ENCODE measurements at regions not wholly inside any gene's neighbourhood (a gene's known extent, or its start where the extent isn't known, plus 50 kb on each side); places are given as distances from the start of the nearest gene placed in this dataset.

DNA sequence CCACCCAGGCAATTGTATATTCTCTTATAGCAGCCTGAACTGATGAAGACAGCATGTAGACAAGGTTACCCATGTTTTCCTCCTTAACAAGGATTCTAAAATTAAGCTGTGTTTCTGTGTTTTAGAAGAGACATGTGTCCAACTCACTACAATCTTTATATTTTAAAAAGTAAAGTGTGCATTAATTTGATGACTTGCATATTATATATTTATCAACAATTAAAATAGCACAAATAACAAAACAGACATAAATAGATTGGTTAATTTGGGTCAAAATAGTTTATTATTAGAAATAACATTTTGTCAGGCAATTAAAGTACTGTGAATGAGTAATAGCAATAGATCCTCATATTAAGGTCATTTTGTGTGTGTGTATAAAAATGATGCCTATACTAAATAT is 357.1 kb downstream of the PDGFC start:
- Histone ChIP-seq H3K9me2 (ENCODE audit: insufficient read depth) (no peaks in the 10 kb centered on the region), H3K36me3 (ENCODE audit: control insufficient read depth in 1 of 2, insufficient read depth in 2 of 2, low read length in 2 of 2) (no peaks in the 10 kb centered on the region), H3K9ac (ENCODE audit: low read length) (no peak overlapping the region), H3K4me3 (replicated peaks in 1 of 2; ENCODE audit: low read depth in 1 of 2, low read length in 2 of 2) (no peak overlapping the region), H2AFZ (ENCODE audit: low read depth, low read length, poor library complexity, severe bottlenecking) (no peak overlapping the region), H3K4me1 (ENCODE audit: control insufficient read depth in 1 of 2, insufficient read depth in 2 of 2, low read length in 2 of 2) (no peaks in the 10 kb centered on the region), H3K9me3 (ENCODE audit: control insufficient read depth in 1 of 2, insufficient read depth in 1 of 2, low read depth in 1 of 2, low read length in 2 of 2) (no peaks in the 10 kb centered on the region), H3K79me2 (ENCODE audit: insufficient read depth, low read length) (no peaks in the 10 kb centered on the region), H3K4me2 (ENCODE audit: low read length) (no peak overlapping the region), H3K27ac (ENCODE audit: low read depth, low read length) (no peak overlapping the region), H3K27me3 (ENCODE audit: insufficient read depth, low read length) (no peaks in the 10 kb centered on the region), H4K20me1 (ENCODE audit: insufficient read depth) (no peaks in the 10 kb centered on the region)
- ChIA-PET CTCF (no interaction called here), RAD21 (ENCODE audit: low non-redundant PET in 1 of 2, low total read pairs in 2 of 2, uncharacterized antibody in 2 of 2, unreplicated experiment in 2 of 2) (no interaction called here), POLR2A (no interaction called here)
- DNase-seq (ENCODE audit: low read depth, low spot score) (no peak), ATAC-seq (no peak)
- TF ChIP-seq ELF1 (IDR thresholded peaks at IDR 0.05; ENCODE audit: borderline replicate concordance, low read depth) (no peak), MAX (IDR thresholded peaks at IDR 0.05) (no peak), CEBPB (IDR thresholded peaks at IDR 0.05; ENCODE audit: low read depth) (no peak), SP1 (IDR thresholded peaks at IDR 0.05; ENCODE audit: low read depth) (no peak), CTCF (IDR thresholded peaks at IDR 0.05 in 2 of 3, conservative IDR thresholded peaks at IDR 0.05 in 1 of 3; ENCODE audit: borderline replicate concordance in 1 of 3, insufficient read depth in 1 of 3, low read depth in 2 of 3, low read length in 2 of 3) (no peak), CBX3 (IDR thresholded peaks at IDR 0.05; ENCODE audit: low read depth) (no peak), YY1 (IDR thresholded peaks at IDR 0.05; ENCODE audit: extremely low read depth, insufficient replicate concordance, low read depth, low read length) (no peak), POLR2A (IDR thresholded peaks at IDR 0.05; ENCODE audit: borderline replicate concordance, extremely low read depth, insufficient read depth, insufficient read length) (no peak), FOSL1 (IDR thresholded peaks at IDR 0.05; ENCODE audit: low read depth) (no peak), POLR2AphosphoS5 (IDR thresholded peaks at IDR 0.05; ENCODE audit: low read depth, low read length) (no peak), ZNF274 (IDR thresholded peaks at IDR 0.05; ENCODE audit: low read depth, low read length) (no peak)
- TF ChIP-seq, protein P1, sequence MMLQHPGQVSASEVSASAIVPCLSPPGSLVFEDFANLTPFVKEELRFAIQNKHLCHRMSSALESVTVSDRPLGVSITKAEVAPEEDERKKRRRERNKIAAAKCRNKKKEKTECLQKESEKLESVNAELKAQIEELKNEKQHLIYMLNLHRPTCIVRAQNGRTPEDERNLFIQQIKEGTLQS (IDR thresholded peaks at IDR 0.05), result no peak
- TF ChIP-seq, protein P2, sequence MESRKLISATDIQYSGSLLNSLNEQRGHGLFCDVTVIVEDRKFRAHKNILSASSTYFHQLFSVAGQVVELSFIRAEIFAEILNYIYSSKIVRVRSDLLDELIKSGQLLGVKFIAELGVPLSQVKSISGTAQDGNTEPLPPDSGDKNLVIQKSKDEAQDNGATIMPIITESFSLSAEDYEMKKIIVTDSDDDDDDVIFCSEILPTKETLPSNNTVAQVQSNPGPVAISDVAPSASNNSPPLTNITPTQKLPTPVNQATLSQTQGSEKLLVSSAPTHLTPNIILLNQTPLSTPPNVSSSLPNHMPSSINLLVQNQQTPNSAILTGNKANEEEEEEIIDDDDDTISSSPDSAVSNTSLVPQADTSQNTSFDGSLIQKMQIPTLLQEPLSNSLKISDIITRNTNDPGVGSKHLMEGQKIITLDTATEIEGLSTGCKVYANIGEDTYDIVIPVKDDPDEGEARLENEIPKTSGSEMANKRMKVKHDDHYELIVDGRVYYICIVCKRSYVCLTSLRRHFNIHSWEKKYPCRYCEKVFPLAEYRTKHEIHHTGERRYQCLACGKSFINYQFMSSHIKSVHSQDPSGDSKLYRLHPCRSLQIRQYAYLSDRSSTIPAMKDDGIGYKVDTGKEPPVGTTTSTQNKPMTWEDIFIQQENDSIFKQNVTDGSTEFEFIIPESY (IDR thresholded peaks at IDR 0.05; ENCODE audit: extremely low read depth, insufficient replicate concordance, low read length), result no peak
- TF ChIP-seq, protein P3, sequence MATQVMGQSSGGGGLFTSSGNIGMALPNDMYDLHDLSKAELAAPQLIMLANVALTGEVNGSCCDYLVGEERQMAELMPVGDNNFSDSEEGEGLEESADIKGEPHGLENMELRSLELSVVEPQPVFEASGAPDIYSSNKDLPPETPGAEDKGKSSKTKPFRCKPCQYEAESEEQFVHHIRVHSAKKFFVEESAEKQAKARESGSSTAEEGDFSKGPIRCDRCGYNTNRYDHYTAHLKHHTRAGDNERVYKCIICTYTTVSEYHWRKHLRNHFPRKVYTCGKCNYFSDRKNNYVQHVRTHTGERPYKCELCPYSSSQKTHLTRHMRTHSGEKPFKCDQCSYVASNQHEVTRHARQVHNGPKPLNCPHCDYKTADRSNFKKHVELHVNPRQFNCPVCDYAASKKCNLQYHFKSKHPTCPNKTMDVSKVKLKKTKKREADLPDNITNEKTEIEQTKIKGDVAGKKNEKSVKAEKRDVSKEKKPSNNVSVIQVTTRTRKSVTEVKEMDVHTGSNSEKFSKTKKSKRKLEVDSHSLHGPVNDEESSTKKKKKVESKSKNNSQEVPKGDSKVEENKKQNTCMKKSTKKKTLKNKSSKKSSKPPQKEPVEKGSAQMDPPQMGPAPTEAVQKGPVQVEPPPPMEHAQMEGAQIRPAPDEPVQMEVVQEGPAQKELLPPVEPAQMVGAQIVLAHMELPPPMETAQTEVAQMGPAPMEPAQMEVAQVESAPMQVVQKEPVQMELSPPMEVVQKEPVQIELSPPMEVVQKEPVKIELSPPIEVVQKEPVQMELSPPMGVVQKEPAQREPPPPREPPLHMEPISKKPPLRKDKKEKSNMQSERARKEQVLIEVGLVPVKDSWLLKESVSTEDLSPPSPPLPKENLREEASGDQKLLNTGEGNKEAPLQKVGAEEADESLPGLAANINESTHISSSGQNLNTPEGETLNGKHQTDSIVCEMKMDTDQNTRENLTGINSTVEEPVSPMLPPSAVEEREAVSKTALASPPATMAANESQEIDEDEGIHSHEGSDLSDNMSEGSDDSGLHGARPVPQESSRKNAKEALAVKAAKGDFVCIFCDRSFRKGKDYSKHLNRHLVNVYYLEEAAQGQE (IDR thresholded peaks at IDR 0.05; ENCODE audit: low read depth), result no peak
- intact Hi-C loops (cut with micrococcal nuclease), result no loop called here
- no TSS peak for BruUV-seq (replicated peaks)

Data from HCT116 (cell line).